H9 (cell line): ENCODE measurements at regions not wholly inside any gene's neighbourhood (a gene's known extent, or its start where the extent isn't known, plus 50 kb on each side); places are given as distances from the start of the nearest gene placed in this dataset.

ENCODE experiments used
- DNase-seq: peaks from one replicate; pipeline ENCODE4 v3.0.0-alpha.2; 2017
- H2AFZ ChIP-seq: one replicate; pipeline ENCODE4 v1.6.1; 2013; ENCODE audit warnings: mild to moderate bottlenecking, low read length, control low read depth, moderate library complexity
- H2AK5ac ChIP-seq: 2 replicates; pipeline ENCODE4 v1.6.1; 2013; ENCODE audit warnings: low read length, control low read depth, mixed read lengths; ENCODE audit not compliant: insufficient read length
- H2BK120ac ChIP-seq: one replicate; pipeline ENCODE4 v1.6.1; 2013; ENCODE audit warnings: low read depth, mild to moderate bottlenecking, low read length, control low read depth, inconsistent platforms; ENCODE audit not compliant: poor library complexity, severe bottlenecking
- H2BK12ac ChIP-seq: 2 replicates; pipeline ENCODE4 v1.6.1; 2013; ENCODE audit warnings: low read length, control low read depth, mixed read lengths, low read depth; ENCODE audit not compliant: insufficient read length
- H2BK15ac ChIP-seq: 2 replicates; pipeline ENCODE4 v1.6.1; 2013; ENCODE audit warnings: low read depth, low read length, control low read depth
- H2BK20ac ChIP-seq: one replicate; pipeline ENCODE4 v1.6.1; 2013; ENCODE audit warnings: low read depth, mild to moderate bottlenecking, low read length, control low read depth, inconsistent platforms; ENCODE audit not compliant: poor library complexity, severe bottlenecking
- H2BK5ac ChIP-seq: 2 replicates; pipeline ENCODE4 v1.6.1; 2013; ENCODE audit warnings: low read length, control low read depth, mixed read lengths; ENCODE audit not compliant: insufficient read length
- H3K14ac ChIP-seq: 2 replicates; pipeline ENCODE4 v1.6.1; 2013; ENCODE audit warnings: low read length, control low read depth; ENCODE audit not compliant: insufficient read depth
- H3K18ac ChIP-seq: 2 replicates; pipeline ENCODE4 v1.6.1; 2013; ENCODE audit warnings: low read depth, mild to moderate bottlenecking, mixed read lengths, low read length, control low read depth; ENCODE audit not compliant: insufficient read length
- H3K23ac ChIP-seq: 2 replicates; pipeline ENCODE4 v1.6.1; 2013; ENCODE audit warnings: low read length, control low read depth, mixed read lengths, low read depth; ENCODE audit not compliant: insufficient read length
- H3K23me2 ChIP-seq: 2 replicates; pipeline ENCODE4 v1.6.1; 2013; ENCODE audit warnings: low read depth, mild to moderate bottlenecking, mixed read lengths, low read length, control low read depth; ENCODE audit not compliant: insufficient read length, poor library complexity, severe bottlenecking
- H3K27ac ChIP-seq: 2 replicates; pipeline ENCODE4 v1.5.1; 2013; ENCODE audit warnings: low read length, control low read depth, mixed read lengths, low read depth; ENCODE audit not compliant: insufficient read length
- H3K27me3 ChIP-seq: 2 replicates; pipeline ENCODE4 v1.6.1; 2013; ENCODE audit warnings: low read length, control low read depth, inconsistent platforms; ENCODE audit not compliant: insufficient read depth
- H3K4ac ChIP-seq: 2 replicates; pipeline ENCODE4 v1.6.1; 2013; ENCODE audit warnings: low read depth, mild to moderate bottlenecking, control low read depth, inconsistent platforms, low read length, moderate library complexity
- H3K4me1 ChIP-seq: 2 replicates; pipeline ENCODE4 v1.6.1; 2013; ENCODE audit warnings: low read length, control low read depth, inconsistent platforms; ENCODE audit not compliant: insufficient read depth
- H3K4me2 ChIP-seq: 2 replicates; pipeline ENCODE4 v1.6.1; 2013; ENCODE audit warnings: low read length, control low read depth, mixed read lengths; ENCODE audit not compliant: insufficient read length, insufficient read depth
- H3K56ac ChIP-seq: 2 replicates; pipeline ENCODE4 v1.6.1; 2013; ENCODE audit warnings: low read depth, mild to moderate bottlenecking, mixed read lengths, low read length, control low read depth; ENCODE audit not compliant: insufficient read length
- H3K79me1 ChIP-seq: 2 replicates; pipeline ENCODE4 v1.6.1; 2013; ENCODE audit warnings: low read depth, mild to moderate bottlenecking, moderate library complexity, low read length, control low read depth, inconsistent platforms; ENCODE audit not compliant: insufficient read depth, poor library complexity, severe bottlenecking
- H3K79me2 ChIP-seq: 2 replicates; pipeline ENCODE4 v1.6.1; 2013; ENCODE audit warnings: low read length, control low read depth, inconsistent platforms; ENCODE audit not compliant: insufficient read depth
- H3K9ac ChIP-seq: 2 replicates; pipeline ENCODE4 v1.6.1; 2013; ENCODE audit warnings: low read length, control low read depth, mixed read lengths; ENCODE audit not compliant: insufficient read length; ENCODE audit errors: extremely low read depth
- H3K9me3 ChIP-seq: one replicate; pipeline ENCODE4 v1.6.1; 2013; ENCODE audit warnings: low read depth, low read length, inconsistent platforms; ENCODE audit not compliant: control insufficient read depth
- H3T11ph ChIP-seq: one replicate; pipeline ENCODE4 v1.6.1; 2013; ENCODE audit warnings: mild to moderate bottlenecking, low read length, control low read depth, inconsistent platforms
- H4K20me1 ChIP-seq: one replicate; pipeline ENCODE4 v1.6.1; 2013; ENCODE audit not compliant: control insufficient read depth, insufficient read length, insufficient read depth
- H4K5ac ChIP-seq: 2 replicates; pipeline ENCODE4 v1.6.1; 2013; ENCODE audit warnings: low read depth, mild to moderate bottlenecking, mixed read lengths, low read length, control low read depth; ENCODE audit not compliant: insufficient read length
- H4K8ac ChIP-seq: replicated peaks from 2 replicates; pipeline ENCODE4 v1.6.1; 2013; ENCODE audit warnings: low read length, control low read depth, mixed read lengths, low read depth; ENCODE audit not compliant: insufficient read length
- H4K91ac ChIP-seq: 2 replicates; pipeline ENCODE4 v1.6.1; 2013; ENCODE audit warnings: low read depth, mild to moderate bottlenecking, moderate library complexity, mixed read lengths, low read length, control low read depth; ENCODE audit not compliant: insufficient read length
- H3K27ac Mint-ChIP-seq, 3 experiments: 2 replicates in 2 of 3; 3 replicates in 1 of 3; pipeline ENCODE4 v1.8.0; 2020 to 2021; ENCODE audit warnings: mixed read lengths in 3 of 3, mild to moderate bottlenecking in 1 of 3, moderate library complexity in 1 of 3
- H3K27me3 Mint-ChIP-seq: 2 replicates; pipeline ENCODE4 v1.8.0; 2021; ENCODE audit warnings: low read depth, mild to moderate bottlenecking, moderate library complexity, mixed read lengths
- H3K36me3 Mint-ChIP-seq, 3 experiments: 2 replicates in 2 of 3; 3 replicates in 1 of 3; pipeline ENCODE4 v1.8.0; 2020 to 2021; ENCODE audit warnings: low read depth in 3 of 3, mixed read lengths in 3 of 3; ENCODE audit not compliant: insufficient read depth in 1 of 3
- H3K4me1 Mint-ChIP-seq, 2 experiments: 2 replicates each; pipeline ENCODE4 v1.8.0; 2020; ENCODE audit warnings: mixed read lengths in 2 of 2
- H3K4me3 Mint-ChIP-seq, 2 experiments: 2 replicates in 1 of 2; 3 replicates in 1 of 2; pipeline ENCODE4 v1.8.0; 2020 to 2021; ENCODE audit warnings: mild to moderate bottlenecking in 2 of 2, mixed read lengths in 2 of 2, moderate library complexity in 1 of 2
- H3K9me3 Mint-ChIP-seq, 2 experiments: 2 replicates in 1 of 2; 3 replicates in 1 of 2; pipeline ENCODE4 v1.8.0; 2020; ENCODE audit warnings: mild to moderate bottlenecking in 2 of 2, mixed read lengths in 2 of 2, moderate library complexity in 1 of 2
- WGBS: extraction: QIAGEN DNeasy Blood & Tissue Kit; methylation state at CpG from one replicate; pipeline ENCODE4 v1.1.7; 2013; ENCODE audit warnings: missing lambda C conversion rate, low lambda C conversion rate, mixed read lengths; ENCODE audit not compliant: insufficient read length; ENCODE audit errors: extremely low coverage; 5-methylcytosine and 5-hydroxymethylcytosine counted together
- TF ChIP-seq, protein P1 (sequence below): fragments of 200-600 bp; sonication (generic); conservative IDR thresholded peaks from 3 replicates; pipeline ENCODE4 v1.8.0; 2021; ENCODE audit warnings: antibody characterized with exemption, mild to moderate bottlenecking

- Histone ChIP-seq H3K79me2 (no peaks in the 10 kb centered on the region), H2BK20ac (no peak overlapping the region), H2BK15ac (no peak overlapping the region), H2AK5ac (no peak overlapping the region), H2BK120ac (no peak overlapping the region), H4K20me1 (no peaks in the 10 kb centered on the region), H3K56ac (no peak overlapping the region), H2BK5ac (no peak overlapping the region), H3K4me2 (no peak overlapping the region), H3K18ac (no peak overlapping the region), H3K4me1 (no peaks in the 10 kb centered on the region), H4K8ac (no peak overlapping the region), H4K5ac (no peak overlapping the region), H3K9ac (no peak overlapping the region), H2BK12ac (no peak overlapping the region), H3K23ac (no peak overlapping the region), H2AFZ (no peak overlapping the region), H3K14ac (no peak overlapping the region), H3K27me3 (no peaks in the 10 kb centered on the region), H4K91ac (no peak overlapping the region), H3K27ac (no peak overlapping the region), H3T11ph (no peak overlapping the region), H3K9me3 (no peaks in the 10 kb centered on the region), H3K23me2 (no peaks in the 10 kb centered on the region), H3K79me1 (no peaks in the 10 kb centered on the region), H3K4ac (no peak overlapping the region)
- WGBS: no CpG with 5 or more reads among the region's 6 CpGs
- Mint-ChIP-seq H3K4me3 (no peak overlapping the region), H3K27ac (no peak overlapping the region), H3K27me3 (peaks cover 2% of the 10 kb centered on the region), H3K36me3 (no peaks in the 10 kb centered on the region; a peak in 1 of 7 replicates), H3K9me3 (peaks cover 2 to 6% of the 10 kb centered on the region in 2 experiments; a peak in 3 of 5 replicates), H3K4me1 (peaks cover 3 to 8% of the 10 kb centered on the region in 2 experiments; a peak in 2 of 4 replicates)
- DNase-seq: no peak
- TF ChIP-seq, protein P1, sequence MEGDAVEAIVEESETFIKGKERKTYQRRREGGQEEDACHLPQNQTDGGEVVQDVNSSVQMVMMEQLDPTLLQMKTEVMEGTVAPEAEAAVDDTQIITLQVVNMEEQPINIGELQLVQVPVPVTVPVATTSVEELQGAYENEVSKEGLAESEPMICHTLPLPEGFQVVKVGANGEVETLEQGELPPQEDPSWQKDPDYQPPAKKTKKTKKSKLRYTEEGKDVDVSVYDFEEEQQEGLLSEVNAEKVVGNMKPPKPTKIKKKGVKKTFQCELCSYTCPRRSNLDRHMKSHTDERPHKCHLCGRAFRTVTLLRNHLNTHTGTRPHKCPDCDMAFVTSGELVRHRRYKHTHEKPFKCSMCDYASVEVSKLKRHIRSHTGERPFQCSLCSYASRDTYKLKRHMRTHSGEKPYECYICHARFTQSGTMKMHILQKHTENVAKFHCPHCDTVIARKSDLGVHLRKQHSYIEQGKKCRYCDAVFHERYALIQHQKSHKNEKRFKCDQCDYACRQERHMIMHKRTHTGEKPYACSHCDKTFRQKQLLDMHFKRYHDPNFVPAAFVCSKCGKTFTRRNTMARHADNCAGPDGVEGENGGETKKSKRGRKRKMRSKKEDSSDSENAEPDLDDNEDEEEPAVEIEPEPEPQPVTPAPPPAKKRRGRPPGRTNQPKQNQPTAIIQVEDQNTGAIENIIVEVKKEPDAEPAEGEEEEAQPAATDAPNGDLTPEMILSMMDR: no peak
Observed at GRCh38 chr7:106589198-106589879, 71.6 kb downstream of the CCDC71L start.
